ENCODE measurements at regions not wholly inside any gene's neighbourhood (a gene's known extent, or its start where the extent isn't known, plus 50 kb on each side); places are given as distances from the start of the nearest gene placed in this dataset.

GRCh38 chr1:10962483-10962882 lies 50.0 kb upstream of the TARDBP start:
- TF ChIP-seq ZFP30 (CRISPR knock-in tag; IDR thresholded peaks at IDR 0.05) (no peak), ZNF8 (CRISPR knock-in tag; IDR thresholded peaks at IDR 0.05) (no peak), ZFP3 (CRISPR knock-in tag; IDR thresholded peaks at IDR 0.05) (no peak), RARB (CRISPR knock-in tag; IDR thresholded peaks at IDR 0.05) (no peak), SNAI2 (CRISPR knock-in tag; IDR thresholded peaks at IDR 0.05) (no peak), PATZ1 (CRISPR knock-in tag; IDR thresholded peaks at IDR 0.05; ENCODE audit: borderline replicate concordance) (no peak), TCF4 (CRISPR knock-in tag; IDR thresholded peaks at IDR 0.05; ENCODE audit: borderline replicate concordance) (no peak), POU6F1 (CRISPR knock-in tag; IDR thresholded peaks at IDR 0.05; ENCODE audit: borderline replicate concordance, low read depth) (no peak), ZC3H10 (CRISPR knock-in tag; IDR thresholded peaks at IDR 0.05) (no peak), ZNF70 (CRISPR knock-in tag; IDR thresholded peaks at IDR 0.05) (no peak), ARNTL (CRISPR knock-in tag; IDR thresholded peaks at IDR 0.05; ENCODE audit: borderline replicate concordance, low read depth) (no peak), TSHZ2 (CRISPR knock-in tag; IDR thresholded peaks at IDR 0.05) (no peak)

More at GRCh38 chr1:10962483-10962882, 50.0 kb upstream of the TARDBP start:
- no peak for ATAC-seq
